KOPT-K1 (cell line): ENCODE measurements at regions not wholly inside any gene's neighbourhood (a gene's known extent, or its start where the extent isn't known, plus 50 kb on each side); places are given as distances from the start of the nearest gene placed in this dataset.

Source experiments
- H3K27ac ChIP-seq: fragments of 200-600 bp; sonication (generic); 2 replicates; pipeline ENCODE4 v1.5.1; 2016; ENCODE audit warnings: antibody characterized with exemption, mild to moderate bottlenecking, low read depth, low read length; ENCODE audit not compliant: poor library complexity, severe bottlenecking
- H3K36me3 ChIP-seq: fragments of 200-600 bp; sonication (generic); 2 replicates; pipeline ENCODE4 v1.5.1; 2017; ENCODE audit warnings: antibody characterized with exemption, mild to moderate bottlenecking, low read length, moderate library complexity; ENCODE audit not compliant: insufficient read depth
- H3K9me3 ChIP-seq: fragments of 200-600 bp; sonication (generic); 2 replicates; pipeline ENCODE4 v1.5.1; 2017; ENCODE audit warnings: antibody characterized with exemption, low read length, mild to moderate bottlenecking; ENCODE audit not compliant: insufficient read depth, poor library complexity, severe bottlenecking

DNA sequence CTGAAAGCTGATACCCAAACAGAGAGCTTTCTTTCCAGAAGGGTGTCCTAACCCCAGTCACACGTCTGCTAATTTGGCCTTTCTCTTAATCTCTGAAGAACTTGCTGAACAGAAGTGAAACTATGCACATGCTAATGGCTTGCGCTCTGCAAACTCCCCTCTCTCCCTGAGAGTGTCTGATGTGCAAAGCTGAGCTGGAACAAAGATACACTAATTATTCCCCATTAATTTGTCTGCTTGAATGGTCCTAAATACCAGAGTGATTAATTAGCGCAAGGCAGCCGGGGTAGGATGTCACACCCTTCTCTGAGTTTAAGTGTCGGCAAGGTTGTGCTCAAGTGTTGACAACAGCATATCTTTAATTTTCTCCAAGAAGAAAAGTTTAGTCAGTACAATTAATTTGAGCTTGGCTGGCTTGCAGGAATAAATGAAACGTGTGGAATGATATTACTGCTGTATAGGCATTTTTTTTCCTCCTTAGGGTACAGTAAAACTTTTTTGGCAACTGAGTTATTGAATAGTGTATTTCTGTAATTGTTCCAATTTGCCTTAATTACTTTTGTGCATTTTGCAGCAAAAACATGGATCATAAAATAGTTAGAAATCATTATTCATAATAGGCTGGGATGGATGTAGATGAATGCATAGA, 715.9 kb upstream of the POU3F2 start:
- H3K27ac ChIP-seq: no peak overlapping the region
- no peaks in the 10 kb centered on the region for H3K9me3 ChIP-seq
- no peaks in the 10 kb centered on the region for H3K36me3 ChIP-seq

DNA sequence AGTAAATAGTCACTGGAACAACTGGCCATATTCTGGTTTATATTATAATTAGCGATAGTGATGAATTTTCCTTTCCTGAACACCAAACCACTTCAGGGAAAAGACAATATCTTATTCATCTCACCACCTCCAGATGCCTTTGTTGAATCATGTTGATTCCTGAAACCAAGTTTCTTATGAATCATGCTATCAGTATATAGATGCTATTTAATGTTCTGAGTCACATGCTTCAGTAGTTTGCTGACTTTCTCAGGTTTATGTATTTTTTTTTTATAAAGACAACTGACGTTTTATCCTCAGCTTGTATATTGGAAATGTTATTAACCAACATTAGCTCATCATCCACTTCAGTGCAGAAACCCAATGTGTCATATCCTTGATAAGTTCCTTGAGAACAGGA, 710.2 kb upstream of the POU3F2 start:
- Histone ChIP-seq H3K27ac (no peak overlapping the region), H3K9me3 (no peaks in the 10 kb centered on the region), H3K36me3 (no peaks in the 10 kb centered on the region)

DNA sequence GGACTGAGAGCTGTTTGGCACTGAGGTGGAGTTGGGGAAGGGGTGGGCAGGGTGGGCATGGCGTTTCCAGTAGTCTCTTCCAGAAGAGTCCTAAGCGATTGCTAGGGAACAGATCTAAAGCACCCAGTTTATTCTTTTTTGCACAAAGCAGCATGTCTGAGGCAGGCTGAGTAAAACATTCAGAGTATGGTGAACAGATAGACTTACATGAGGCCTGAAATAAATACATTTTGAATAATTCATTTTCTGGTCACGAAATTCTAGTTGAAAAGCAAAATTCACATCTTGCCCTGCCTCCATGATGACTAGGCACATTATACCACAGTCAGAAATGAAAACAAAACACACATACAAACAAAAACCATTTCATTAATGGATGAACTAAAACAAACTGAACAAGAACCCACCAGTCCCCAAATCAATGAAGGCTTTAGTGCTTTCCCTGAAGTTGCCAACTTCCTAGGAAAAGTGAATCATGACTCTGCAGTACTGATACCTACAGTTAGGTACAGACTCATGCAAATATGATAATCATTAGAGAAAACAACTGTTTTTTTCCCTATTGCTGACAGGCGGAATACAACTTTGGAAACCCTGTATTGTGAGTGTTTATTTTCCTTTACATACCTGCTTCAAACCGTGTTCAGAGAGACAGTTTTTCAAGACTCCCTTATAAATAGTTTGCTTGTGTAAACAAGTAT, 702.9 kb upstream of the POU3F2 start:
- Histone ChIP-seq H3K9me3 (no peaks in the 10 kb centered on the region), H3K27ac (no peak overlapping the region), H3K36me3 (no peaks in the 10 kb centered on the region)

DNA sequence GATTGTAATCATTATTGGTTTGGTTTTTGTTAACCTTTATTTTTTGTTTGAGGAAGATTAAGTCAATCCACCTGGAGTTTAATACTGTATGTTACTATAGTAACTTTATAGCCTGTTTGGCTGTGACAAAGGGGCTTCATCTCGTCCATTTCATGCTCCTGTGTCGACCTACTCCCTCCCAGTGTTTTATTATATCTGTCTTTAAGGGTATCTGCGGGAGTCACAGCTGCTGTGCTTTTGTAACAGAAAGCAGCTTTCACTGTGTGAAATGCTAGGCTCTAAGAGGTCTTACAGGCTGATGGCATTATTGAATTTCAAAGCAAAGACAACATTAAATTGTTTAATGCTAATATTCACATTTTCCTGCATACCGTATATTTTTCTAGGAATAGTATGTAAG, 698.0 kb upstream of the POU3F2 start:
- H3K27ac ChIP-seq: no peak overlapping the region
- no peaks in the 10 kb centered on the region for H3K9me3 ChIP-seq
- no peaks in the 10 kb centered on the region for H3K36me3 ChIP-seq

DNA sequence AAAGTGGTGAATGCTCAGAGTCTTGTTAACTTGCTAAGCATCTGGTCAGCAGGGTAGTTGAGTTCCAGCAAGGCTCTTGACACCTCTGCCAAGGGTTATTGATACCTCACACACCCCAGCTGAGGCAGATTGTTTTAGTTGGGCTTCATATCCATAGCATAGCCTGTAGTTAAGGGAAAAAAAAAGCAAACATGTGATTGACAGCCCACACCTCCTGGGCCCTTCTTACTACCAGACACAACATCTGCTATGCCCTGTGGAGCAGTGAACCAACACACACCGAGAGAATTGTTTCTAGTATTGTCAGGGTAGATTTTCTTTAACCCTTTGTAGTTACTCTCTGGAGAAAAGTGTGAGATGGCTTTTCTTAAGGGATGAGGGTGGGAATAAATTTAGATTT, 697.0 kb upstream of the POU3F2 start:
- Histone ChIP-seq H3K36me3 (no peaks in the 10 kb centered on the region), H3K9me3 (peaks cover 4% of the 10 kb centered on the region), H3K27ac (no peak overlapping the region)

DNA sequence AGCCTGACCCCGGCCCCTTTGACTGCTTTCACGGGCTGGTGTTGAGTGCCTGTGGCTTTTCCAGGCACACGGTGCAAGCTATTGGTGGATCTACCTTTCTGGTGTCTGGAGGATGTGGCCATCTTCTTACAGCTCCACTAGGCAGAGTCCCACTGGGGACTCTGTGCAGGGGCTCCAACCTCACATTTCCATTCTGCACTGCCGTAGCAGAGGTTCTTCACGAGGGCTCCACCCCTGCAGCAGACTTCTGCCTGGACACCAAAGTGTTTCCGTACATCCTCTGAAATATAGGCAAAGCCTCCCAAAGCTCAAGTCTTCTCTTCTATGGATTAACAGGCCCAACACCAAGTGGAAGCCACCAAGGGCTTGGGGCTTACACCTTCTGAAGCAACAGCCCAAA, 691.5 kb upstream of the POU3F2 start:
- H3K27ac ChIP-seq: no peak overlapping the region

DNA sequence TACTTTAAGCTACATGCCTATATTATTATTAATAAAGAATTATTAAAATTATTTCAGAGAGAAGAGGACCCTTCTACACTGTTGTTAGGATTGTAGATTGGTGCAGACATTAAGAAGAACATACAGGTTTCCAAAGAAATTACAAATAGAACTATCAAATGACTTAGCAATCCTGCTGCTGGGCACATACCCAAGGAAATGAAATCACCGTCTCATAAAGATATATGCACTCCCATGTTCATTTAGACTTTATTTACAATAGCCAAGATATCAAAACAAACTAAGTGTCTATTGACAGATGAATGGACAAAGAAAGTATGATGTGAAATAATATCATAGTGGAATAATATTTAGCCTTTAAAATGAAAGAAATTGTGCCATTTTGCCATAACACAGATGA, 687.7 kb upstream of the POU3F2 start:
- Histone ChIP-seq H3K36me3 (no peaks in the 10 kb centered on the region), H3K9me3 (peaks cover 19% of the 10 kb centered on the region), H3K27ac (no peak overlapping the region)

More for the DNA sequence above, 691.5 kb upstream of the POU3F2 start:
- H3K9me3 ChIP-seq: peaks cover 19% of the 10 kb centered on the region
- no peaks in the 10 kb centered on the region for H3K36me3 ChIP-seq

DNA sequence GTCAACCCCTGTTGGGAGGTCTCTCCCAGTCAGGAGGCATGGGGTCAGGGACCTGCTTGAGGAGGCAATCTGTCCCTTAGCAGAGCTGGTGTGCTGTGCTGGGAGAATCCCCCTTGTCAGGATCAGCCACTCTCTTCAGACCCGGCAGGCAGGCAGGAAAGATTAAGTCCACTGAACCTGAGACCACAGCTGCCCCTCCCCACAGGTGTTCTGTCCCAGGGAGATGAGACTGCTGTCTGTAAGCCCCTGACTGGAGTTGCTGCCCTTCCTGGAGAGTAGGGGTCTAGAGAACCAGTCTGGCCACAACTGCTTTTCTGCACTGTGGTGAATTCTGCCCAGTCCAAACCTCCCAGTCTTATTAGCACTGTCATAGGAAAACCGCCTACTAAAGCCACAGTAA, 677.8 kb upstream of the POU3F2 start:
- H3K9me3 ChIP-seq: no peaks in the 10 kb centered on the region
- no peaks in the 10 kb centered on the region for H3K36me3 ChIP-seq
- H3K27ac ChIP-seq: no peak overlapping the region

DNA sequence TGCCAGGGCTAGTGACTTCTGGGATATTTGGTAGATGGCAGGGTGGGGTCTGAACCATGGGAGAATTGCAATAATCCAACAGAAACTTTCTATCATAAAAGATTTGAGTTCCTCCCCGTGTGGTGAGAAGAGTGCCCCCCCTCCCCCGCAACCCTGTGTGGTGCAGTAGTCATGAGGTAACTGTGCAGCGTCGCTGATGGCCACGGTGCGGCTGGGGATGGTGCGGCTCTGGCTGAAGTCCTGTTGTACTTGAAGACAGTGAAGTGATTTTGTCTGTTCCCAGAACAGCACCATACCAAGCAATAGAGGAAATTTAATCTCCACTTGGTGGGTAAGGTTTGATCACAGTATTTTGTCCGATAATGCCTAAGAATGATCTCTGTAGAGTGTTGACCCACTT, 654.8 kb upstream of the POU3F2 start:
- H3K36me3 ChIP-seq: no peaks in the 10 kb centered on the region
- no peak overlapping the region for H3K27ac ChIP-seq
- H3K9me3 ChIP-seq: no peaks in the 10 kb centered on the region

DNA sequence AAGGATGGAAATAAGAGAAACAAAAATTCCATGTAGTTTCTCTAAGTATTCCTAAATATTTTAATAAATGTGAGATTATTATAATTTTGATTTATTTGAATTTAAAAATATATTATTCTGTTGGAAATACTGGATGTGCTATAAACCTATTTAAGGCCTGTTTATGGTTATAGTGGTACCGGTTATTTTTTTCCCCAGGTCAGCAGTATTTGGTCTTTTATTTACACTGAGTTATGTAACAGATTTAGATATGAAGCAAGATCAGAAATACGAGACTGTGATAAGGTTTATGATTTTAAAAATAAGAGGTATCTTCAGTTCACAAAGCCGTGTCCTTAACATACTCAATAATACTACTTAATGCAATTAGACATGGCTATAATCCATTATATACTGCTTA, 634.3 kb upstream of the POU3F2 start:
- Histone ChIP-seq H3K36me3 (no peaks in the 10 kb centered on the region), H3K27ac (no peak overlapping the region), H3K9me3 (no peaks in the 10 kb centered on the region)

DNA sequence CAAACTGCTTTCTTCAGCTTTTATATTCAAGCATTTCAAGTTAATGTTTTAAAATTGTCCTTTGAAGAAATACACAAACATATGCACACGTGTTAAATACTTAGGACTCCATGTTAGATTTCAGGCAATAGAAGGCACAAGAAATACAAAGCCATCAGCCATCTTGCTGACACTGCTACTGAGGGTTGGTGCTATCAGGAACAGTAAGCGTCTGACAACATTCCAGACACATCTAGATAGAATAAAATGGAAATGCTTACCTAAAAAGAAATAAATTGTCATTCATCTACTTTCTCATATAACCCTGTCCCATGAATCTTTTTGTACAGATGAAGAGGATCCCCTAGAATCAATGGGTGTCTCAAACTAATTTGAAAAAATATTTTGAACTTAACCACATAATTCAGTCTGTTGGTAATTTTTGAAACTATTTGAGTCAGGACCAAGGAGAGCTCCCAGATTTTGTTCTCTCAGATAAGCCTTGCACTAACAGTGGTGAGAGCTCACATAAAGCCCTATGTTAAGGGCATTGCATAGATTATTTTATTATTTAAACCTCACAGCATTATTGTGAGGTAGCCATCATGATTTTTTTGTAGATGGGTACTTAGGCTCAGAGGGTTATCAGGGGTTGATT, 631.1 kb upstream of the POU3F2 start:
- no peaks in the 10 kb centered on the region for H3K9me3 ChIP-seq
- H3K36me3 ChIP-seq: no peaks in the 10 kb centered on the region
- no peak overlapping the region for H3K27ac ChIP-seq

DNA sequence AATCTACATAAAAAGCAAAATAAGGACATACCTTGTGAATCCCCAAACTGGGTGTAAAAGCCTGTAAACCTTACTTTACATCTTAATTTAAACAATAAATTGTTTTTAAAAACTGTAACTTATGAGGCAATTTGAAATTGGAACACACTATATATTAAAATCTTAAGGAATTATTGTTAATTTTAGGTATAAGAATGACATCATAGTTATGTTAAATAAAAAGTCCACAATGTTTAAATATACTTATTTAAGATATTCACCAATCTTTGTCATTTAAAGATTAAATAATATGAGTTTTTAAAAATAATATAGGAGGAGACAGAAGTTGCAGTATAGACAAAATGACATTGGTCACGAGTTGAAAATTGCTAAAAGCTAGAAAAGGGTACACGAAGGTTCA, 621.9 kb upstream of the POU3F2 start:
- Histone ChIP-seq H3K36me3 (no peaks in the 10 kb centered on the region), H3K9me3 (no peaks in the 10 kb centered on the region), H3K27ac (no peak overlapping the region)

DNA sequence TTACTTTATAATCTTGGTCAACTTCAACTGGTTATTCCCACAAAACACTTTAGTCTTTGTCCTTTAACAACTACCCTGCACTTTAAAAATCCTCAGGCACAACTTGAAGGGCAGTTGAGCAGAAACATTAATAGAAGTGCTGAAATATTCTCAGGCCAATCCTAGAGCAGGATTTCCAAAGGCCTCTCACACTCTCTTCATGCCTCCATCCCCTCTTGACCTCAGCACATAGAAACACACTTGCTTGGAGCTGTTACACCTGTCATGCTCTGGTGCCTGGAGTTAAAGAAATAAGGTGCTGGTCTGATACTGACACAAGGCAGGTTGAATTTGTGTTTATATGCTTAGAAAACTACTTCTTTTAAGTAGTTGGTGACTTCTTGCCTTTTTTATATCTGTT, 618.8 kb upstream of the POU3F2 start:
- Histone ChIP-seq H3K27ac (no peak overlapping the region), H3K9me3 (no peaks in the 10 kb centered on the region), H3K36me3 (no peaks in the 10 kb centered on the region)

DNA sequence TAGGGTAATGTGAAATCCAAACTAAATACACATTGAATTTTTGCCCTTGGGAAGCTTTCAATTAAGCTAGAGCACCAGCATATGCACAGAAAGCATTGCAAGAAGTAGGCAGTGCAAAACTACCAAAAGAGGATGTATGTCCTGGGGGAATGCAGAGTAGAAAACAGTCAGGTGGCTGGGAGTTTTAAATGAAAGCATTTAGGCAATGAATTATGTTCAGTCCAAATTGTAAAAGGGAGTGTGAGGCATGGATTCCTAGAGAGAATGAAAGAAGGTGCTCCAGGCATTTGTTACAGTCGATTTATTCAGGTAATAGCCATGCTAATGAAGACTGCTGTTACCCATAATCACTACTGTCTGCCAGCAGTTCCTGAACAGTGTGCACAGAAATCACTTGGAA, 604.1 kb upstream of the POU3F2 start:
- H3K36me3 ChIP-seq: no peaks in the 10 kb centered on the region
- H3K9me3 ChIP-seq: no peaks in the 10 kb centered on the region
- H3K27ac ChIP-seq: no peak overlapping the region

DNA sequence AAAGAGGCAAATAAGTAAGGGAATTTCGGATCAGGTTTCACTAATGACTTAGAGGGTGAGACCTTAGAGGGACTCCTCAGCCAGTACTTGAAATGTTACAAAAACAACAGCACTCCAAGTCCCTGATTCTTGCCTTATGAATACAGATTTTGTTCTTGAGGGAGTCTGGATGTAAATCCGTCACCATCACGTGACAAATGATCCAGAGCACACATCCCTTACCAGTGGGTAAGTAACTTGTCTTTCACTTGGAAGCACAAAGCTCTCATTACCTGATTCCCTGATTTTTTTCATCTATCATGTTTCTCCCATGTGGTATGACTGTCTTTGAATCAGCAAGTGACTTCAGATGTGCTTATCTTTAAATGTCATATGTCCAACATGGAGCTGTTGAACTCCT, 595.3 kb upstream of the POU3F2 start:
- H3K27ac ChIP-seq: no peak overlapping the region
- H3K9me3 ChIP-seq: no peaks in the 10 kb centered on the region
- no peaks in the 10 kb centered on the region for H3K36me3 ChIP-seq

DNA sequence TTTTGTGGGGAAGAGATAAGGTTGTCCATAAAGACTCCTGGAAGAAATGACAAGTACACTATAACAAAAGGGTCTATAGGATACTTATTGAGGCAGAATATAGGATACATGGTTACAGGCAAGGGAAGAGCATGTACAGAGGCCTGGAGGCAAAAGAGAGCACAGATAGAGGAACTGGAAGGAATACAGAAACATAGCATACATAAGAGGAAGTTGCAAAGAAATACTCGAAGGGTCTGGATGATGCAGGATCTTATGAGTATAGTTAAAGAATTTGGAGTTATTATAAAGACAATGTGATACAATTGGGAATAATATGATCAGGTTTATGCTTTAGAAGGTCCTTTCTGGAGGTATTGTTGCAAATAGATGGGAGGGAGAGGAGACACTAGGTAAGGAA, 592.7 kb upstream of the POU3F2 start:
- H3K27ac ChIP-seq: no peak overlapping the region
- H3K9me3 ChIP-seq: no peaks in the 10 kb centered on the region
- H3K36me3 ChIP-seq: no peaks in the 10 kb centered on the region
